ENCODE measurements at regions not wholly inside any gene's neighbourhood (a gene's known extent, or its start where the extent isn't known, plus 50 kb on each side); places are given as distances from the start of the nearest gene placed in this dataset.
"Not testable (repeated sequence)": the region's sequence is repeated elsewhere in the genome, so short reads cannot be mapped to it uniquely, and the experiment has no call there.

- no peak for DNase-seq (ENCODE audit: low read depth in 2 of 2)
Observed at GRCh38 chr11:123344790-123345357, 85.2 kb upstream of the GRAMD1B start.

- not testable (repeated sequence) for DNase-seq (ENCODE audit: low read depth in 2 of 2)
Observed at GRCh38 chr11:123344188-123344587, 85.9 kb upstream of the GRAMD1B start.

GRCh38 chr11:123338997-123339752, 90.9 kb upstream of the GRAMD1B start:
- no peak for DNase-seq (ENCODE audit: low read depth in 2 of 2)

- no peak for DNase-seq (ENCODE audit: low read depth in 2 of 2)
Observed at GRCh38 chr11:123338266-123338800, 91.7 kb upstream of the GRAMD1B start.

GRCh38 chr11:123334925-123335324, 95.1 kb upstream of the GRAMD1B start:
- DNase-seq (ENCODE audit: low read depth in 2 of 2) = no peak

GRCh38 chr11:123332577-123332976, 97.5 kb upstream of the GRAMD1B start:
- not testable (repeated sequence) for DNase-seq (ENCODE audit: low read depth in 2 of 2)

- DNase-seq (ENCODE audit: low read depth in 2 of 2) = no peak
Observed at GRCh38 chr11:123330948-123331347, 99.1 kb upstream of the GRAMD1B start.

- no peak for DNase-seq (ENCODE audit: low read depth in 2 of 2)
Observed at GRCh38 chr11:123330471-123330870, 99.6 kb upstream of the GRAMD1B start.

- DNase-seq (ENCODE audit: low read depth in 2 of 2) = no peak
Observed at GRCh38 chr11:123330071-123330470, 100.0 kb upstream of the GRAMD1B start.

- DNase-seq (ENCODE audit: low read depth in 2 of 2) = no peak
Observed at GRCh38 chr11:123328281-123328867, 101.7 kb upstream of the GRAMD1B start.

- no peak for DNase-seq (ENCODE audit: low read depth in 2 of 2)
Observed at GRCh38 chr11:123325533-123325932, 104.5 kb upstream of the GRAMD1B start.

- no peak for DNase-seq (ENCODE audit: low read depth in 2 of 2)
Observed at GRCh38 chr11:123323568-123323967, 106.5 kb upstream of the GRAMD1B start.

GRCh38 chr11:123321636-123322035, 108.4 kb upstream of the GRAMD1B start:
- DNase-seq (ENCODE audit: low read depth in 2 of 2) = no peak

GRCh38 chr11:123318623-123319022, 111.4 kb upstream of the GRAMD1B start:
- DNase-seq (ENCODE audit: low read depth in 2 of 2) = no peak

- not testable (repeated sequence) for DNase-seq (ENCODE audit: low read depth in 2 of 2)
Observed at GRCh38 chr11:123318132-123318531, 111.9 kb upstream of the GRAMD1B start.

GRCh38 chr11:123316003-123316402, 114.1 kb upstream of the GRAMD1B start:
- no peak for DNase-seq (ENCODE audit: low read depth in 2 of 2)

GRCh38 chr11:123314972-123315371, 115.1 kb upstream of the GRAMD1B start:
- no peak for DNase-seq (ENCODE audit: low read depth in 2 of 2)

- no peak for DNase-seq (ENCODE audit: low read depth in 2 of 2)
Observed at GRCh38 chr11:123313262-123313661, 116.8 kb upstream of the GRAMD1B start.

- no peak for DNase-seq (ENCODE audit: low read depth in 2 of 2)
Observed at GRCh38 chr11:123308077-123308476, 113.0 kb upstream of the CLMP start.

GRCh38 chr11:123307276-123307675, 112.2 kb upstream of the CLMP start:
- DNase-seq (ENCODE audit: low read depth in 2 of 2) = no peak

GRCh38 chr11:123306531-123306930, 111.5 kb upstream of the CLMP start:
- no peak for DNase-seq (ENCODE audit: low read depth in 2 of 2)

GRCh38 chr11:123305601-123306375, 110.7 kb upstream of the CLMP start:
- DNase-seq (ENCODE audit: low read depth in 2 of 2) = no peak
